ENCODE measurements at regions not wholly inside any gene's neighbourhood (a gene's known extent, or its start where the extent isn't known, plus 50 kb on each side); places are given as distances from the start of the nearest gene placed in this dataset.

GRCh38 chr1:94621395-94621794 is 79.8 kb upstream of the F3 start:
- H3K9me3 ChIP-seq = no peaks in the 10 kb centered on the region
- intact Hi-C loops (cut with DNase I; ENCODE audit: low total_unique reads) = no loop called here
- H3K4me3 ChIP-seq = no peak overlapping the region
- no peaks in the 10 kb centered on the region for H3K36me3 ChIP-seq
- DNase-seq = no peak
- TF ChIP-seq POLR2A (IDR thresholded peaks at IDR 0.05) = no peak
- no peak for TF ChIP-seq CTCF (IDR thresholded peaks at IDR 0.05)
- no peaks in the 10 kb centered on the region for H3K27me3 ChIP-seq
- no peak overlapping the region for H3K27ac ChIP-seq
- H3K4me1 ChIP-seq = no peaks in the 10 kb centered on the region

GRCh38 chr1:94620345-94621031 is 78.9 kb upstream of the F3 start:
- Histone ChIP-seq H3K9me3 (no peaks in the 10 kb centered on the region), H3K4me1 (no peaks in the 10 kb centered on the region), H3K4me3 (no peak overlapping the region), H3K36me3 (no peaks in the 10 kb centered on the region), H3K27me3 (no peaks in the 10 kb centered on the region), H3K27ac (no peak overlapping the region)
- no peak for TF ChIP-seq POLR2A (IDR thresholded peaks at IDR 0.05)
- no peak for TF ChIP-seq CTCF (IDR thresholded peaks at IDR 0.05)
- intact Hi-C loops (cut with DNase I; ENCODE audit: low total_unique reads) = no loop called here
- DNase-seq = no peak

- no peak overlapping the region for H3K27ac ChIP-seq
- H3K4me3 ChIP-seq = no peak overlapping the region
- no peaks in the 10 kb centered on the region for H3K4me1 ChIP-seq
- TF ChIP-seq CTCF (IDR thresholded peaks at IDR 0.05) (no peak), POLR2A (IDR thresholded peaks at IDR 0.05) (no peak)
- no peaks in the 10 kb centered on the region for H3K27me3 ChIP-seq
- intact Hi-C loops (cut with DNase I; ENCODE audit: low total_unique reads) = no loop called here
- H3K9me3 ChIP-seq = no peaks in the 10 kb centered on the region
- H3K36me3 ChIP-seq = no peaks in the 10 kb centered on the region
- no peak for DNase-seq
Observed at GRCh38 chr1:94619731-94620130, 78.2 kb upstream of the F3 start.

- no peaks in the 10 kb centered on the region for H3K27me3 ChIP-seq
- H3K36me3 ChIP-seq = no peaks in the 10 kb centered on the region
- no peak overlapping the region for H3K4me3 ChIP-seq
- H3K9me3 ChIP-seq = no peaks in the 10 kb centered on the region
- intact Hi-C loops (cut with DNase I; ENCODE audit: low total_unique reads) = no loop called here
- no peaks in the 10 kb centered on the region for H3K4me1 ChIP-seq
- TF ChIP-seq CTCF (IDR thresholded peaks at IDR 0.05) (no peak), POLR2A (IDR thresholded peaks at IDR 0.05) (no peak)
- DNase-seq = no peak
- no peak overlapping the region for H3K27ac ChIP-seq
Observed at GRCh38 chr1:94617957-94618739, 76.6 kb upstream of the F3 start.

- H3K4me3 ChIP-seq = no peak overlapping the region
Observed at GRCh38 chr1:94617134-94617805, 75.7 kb upstream of the F3 start.

More at GRCh38 chr1:94617134-94617805, 75.7 kb upstream of the F3 start:
- Histone ChIP-seq H3K36me3 (no peaks in the 10 kb centered on the region), H3K9me3 (no peaks in the 10 kb centered on the region), H3K27me3 (no peaks in the 10 kb centered on the region), H3K27ac (no peak overlapping the region), H3K4me1 (no peaks in the 10 kb centered on the region)
- TF ChIP-seq POLR2A (IDR thresholded peaks at IDR 0.05) (no peak), CTCF (IDR thresholded peaks at IDR 0.05) (no peak)
- intact Hi-C loops (cut with DNase I; ENCODE audit: low total_unique reads) = no loop called here
- DNase-seq = no peak
